H1 (cell line): ENCODE measurements at regions not wholly inside any gene's neighbourhood (a gene's known extent, or its start where the extent isn't known, plus 50 kb on each side); places are given as distances from the start of the nearest gene placed in this dataset.

ENCODE experiments used
- CTCF ChIA-PET: fragments of 300-600 bp; sonication (Branson Sonifier 250); formaldehyde crosslinking; loops from one replicate; lab custom pipeline; 2021; ENCODE audit not compliant: partially characterized antibody; lab: Charles Lee
- POLR2A ChIA-PET: fragments of 300-600 bp; sonication (Branson Sonifier 250); formaldehyde crosslinking; loops from one replicate; lab custom pipeline; 2021; ENCODE audit warnings: inconsistent platforms; ENCODE audit not compliant: partially characterized antibody; lab: Charles Lee
- DNase-seq, 2 experiments: peaks; one replicate each; pipeline versions ENCODE4 v3.0.0 to v3.0.0-alpha.2; 2010 to 2022; ENCODE audit warnings: low spot score in 2 of 2, low read depth in 1 of 2, mixed read lengths in 1 of 2
- FAIRE-seq: peaks from 2 replicates; lab custom pipeline; 2011; peaks lifted over from hg19 to GRCh38; lab: Jason Lieb, UNC
- H2AFZ ChIP-seq: 2 replicates; pipeline ENCODE4 v1.8.1; 2012; ENCODE audit warnings: low read length, inconsistent platforms
- H2AK5ac ChIP-seq: 2 replicates; pipeline ENCODE4 v1.6.1; 2013; ENCODE audit warnings: low read depth, low read length
- H2BK120ac ChIP-seq: replicated peaks from 2 replicates; pipeline ENCODE3; 2013; ENCODE audit warnings: low read depth, low read length, inconsistent platforms
- H2BK12ac ChIP-seq: 2 replicates; pipeline ENCODE4 v1.6.1; 2013; ENCODE audit warnings: low read depth, low read length
- H2BK15ac ChIP-seq: 2 replicates; pipeline ENCODE4 v1.6.1; 2013; ENCODE audit warnings: low read length
- H2BK20ac ChIP-seq: 2 replicates; pipeline ENCODE4 v1.6.1; 2013; ENCODE audit warnings: low read length
- H2BK5ac ChIP-seq: 2 replicates; pipeline ENCODE4 v1.6.1; 2013; ENCODE audit warnings: low read depth, low read length
- H3K14ac ChIP-seq: 2 replicates; pipeline ENCODE4 v1.6.1; 2013; ENCODE audit warnings: inconsistent platforms; ENCODE audit not compliant: insufficient read length
- H3K18ac ChIP-seq: 2 replicates; pipeline ENCODE4 v1.6.1; 2013; ENCODE audit warnings: low read length; ENCODE audit errors: extremely low read depth
- H3K23ac ChIP-seq: 2 replicates; pipeline ENCODE4 v1.6.1; 2013; ENCODE audit warnings: inconsistent platforms; ENCODE audit not compliant: insufficient read length
- H3K23me2 ChIP-seq: 2 replicates; pipeline ENCODE4 v1.6.1; 2013; ENCODE audit warnings: low read depth, low read length
- H3K27ac ChIP-seq: 2 replicates; pipeline ENCODE4 v1.6.1; 2011; ENCODE audit warnings: low read depth, low read length, inconsistent platforms
- H3K27me3 ChIP-seq, 4 experiments: replicated peaks in 1 of 4; 1 replicate in 1 of 4; 2 replicates in 3 of 4; pipeline versions ENCODE4 v1.6.1 to v1.8.1; 2011 to 2013; ENCODE audit warnings: low read length in 3 of 4, mild to moderate bottlenecking in 3 of 4, inconsistent platforms in 2 of 4, mixed read lengths in 2 of 4, moderate library complexity in 1 of 4; ENCODE audit not compliant: control insufficient read depth in 3 of 4, insufficient read depth in 3 of 4; ENCODE audit errors: extremely low read depth in 1 of 4
- H3K36me3 ChIP-seq, 4 experiments: 2 replicates each; pipeline versions ENCODE4 v1.6.1 to v1.8.1; 2011 to 2013; ENCODE audit warnings: mild to moderate bottlenecking in 4 of 4, low read length in 3 of 4, moderate library complexity in 2 of 4, control low read depth in 1 of 4, inconsistent platforms in 1 of 4; ENCODE audit not compliant: insufficient read depth in 4 of 4, control insufficient read depth in 2 of 4
- H3K4ac ChIP-seq: replicated peaks from 2 replicates; pipeline ENCODE3; 2013; ENCODE audit warnings: low read length, low read depth, mixed read lengths, inconsistent platforms; ENCODE audit not compliant: insufficient read length
- H3K4me1 ChIP-seq, 4 experiments: replicated peaks in 1 of 4; 1 replicate in 1 of 4; 2 replicates in 3 of 4; pipeline versions ENCODE4 v1.6.1 to v1.8.1; 2011 to 2013; ENCODE audit warnings: low read length in 3 of 4, inconsistent platforms in 2 of 4, mixed read lengths in 1 of 4; ENCODE audit not compliant: insufficient read depth in 4 of 4, control insufficient read depth in 3 of 4
- H3K4me2 ChIP-seq, 2 experiments: 2 replicates each; pipeline versions ENCODE4 v1.6.1 to v1.8.1; 2011 to 2013; ENCODE audit warnings: low read depth in 2 of 2, low read length in 2 of 2, control low read depth in 1 of 2, inconsistent platforms in 1 of 2, mild to moderate bottlenecking in 1 of 2; ENCODE audit not compliant: insufficient read depth in 1 of 2
- H3K4me3 ChIP-seq, 4 experiments: fragments of 200-600, 300-600 bp in 1 of 4; sonication (generic), shearing (Covaris generic), sonication (Bioruptor Twin) in 1 of 4; 2 replicates each; pipeline versions ENCODE4 v1.5.1 to v1.8.1; 2011 to 2016; ENCODE audit warnings: low read length in 4 of 4, low read depth in 3 of 4, control low read depth in 2 of 4, inconsistent platforms in 2 of 4, mild to moderate bottlenecking in 2 of 4, mixed read lengths in 1 of 4, moderate library complexity in 1 of 4; ENCODE audit not compliant: insufficient read depth in 2 of 4; ENCODE audit errors: extremely low read depth in 1 of 4
- H3K56ac ChIP-seq: replicated peaks from 2 replicates; pipeline ENCODE3; 2013; ENCODE audit warnings: low read depth, mild to moderate bottlenecking, mixed read lengths, low read length, inconsistent platforms; ENCODE audit not compliant: insufficient read length
- H3K79me1 ChIP-seq: 2 replicates; pipeline ENCODE4 v1.6.1; 2013; ENCODE audit warnings: low read depth, low read length, control low read depth
- H3K79me2 ChIP-seq, 2 experiments: 2 replicates each; pipeline versions ENCODE4 v1.6.1 to v1.8.1; 2012 to 2013; ENCODE audit warnings: low read length in 2 of 2, mild to moderate bottlenecking in 2 of 2, inconsistent platforms in 1 of 2; ENCODE audit not compliant: insufficient read depth in 2 of 2, control insufficient read depth in 1 of 2
- H3K9ac ChIP-seq, 4 experiments: replicated peaks in 1 of 4; 1 replicate in 1 of 4; 2 replicates in 3 of 4; pipeline versions ENCODE4 v1.6.1 to v1.8.1; 2011 to 2013; ENCODE audit warnings: low read depth in 3 of 4, low read length in 3 of 4, control low read depth in 2 of 4, mild to moderate bottlenecking in 2 of 4, moderate library complexity in 2 of 4, inconsistent platforms in 1 of 4; ENCODE audit errors: extremely low read depth in 1 of 4
- H3K9me3 ChIP-seq, 2 experiments: 2 replicates each; pipeline versions ENCODE4 v1.6.1 to v1.8.1; 2012 to 2013; ENCODE audit warnings: mild to moderate bottlenecking in 2 of 2, moderate library complexity in 2 of 2, control low read depth in 1 of 2, inconsistent platforms in 1 of 2, low read depth in 1 of 2, low read length in 1 of 2, mixed read lengths in 1 of 2; ENCODE audit not compliant: insufficient read depth in 2 of 2
- H4K20me1 ChIP-seq, 2 experiments: replicated peaks in 1 of 2; 2 replicates each; pipeline versions ENCODE3 to v1.8.1; 2011 to 2013; ENCODE audit warnings: inconsistent platforms in 2 of 2, low read length in 2 of 2, mild to moderate bottlenecking in 1 of 2; ENCODE audit not compliant: insufficient read depth in 2 of 2, control insufficient read depth in 1 of 2
- H4K5ac ChIP-seq: 2 replicates; pipeline ENCODE4 v1.6.1; 2013; ENCODE audit warnings: low read length, low read depth, mixed read lengths, inconsistent platforms; ENCODE audit not compliant: insufficient read length
- H4K8ac ChIP-seq: 2 replicates; pipeline ENCODE4 v1.8.0; 2013; ENCODE audit warnings: mild to moderate bottlenecking, moderate library complexity, low read length, inconsistent platforms; ENCODE audit not compliant: insufficient read depth; ENCODE audit errors: extremely low read depth
- H4K91ac ChIP-seq: replicated peaks from 2 replicates; pipeline ENCODE3; 2013; ENCODE audit warnings: low read length, mixed read lengths, inconsistent platforms; ENCODE audit not compliant: insufficient read length
- BCL11A ChIP-seq, 2 experiments: IDR thresholded peaks; one replicate each; pipeline ENCODE4 v1.6.1; 2011; ENCODE audit warnings: low read depth in 2 of 2, low read length in 2 of 2, mild to moderate bottlenecking in 2 of 2
- CBX8 ChIP-seq: fragments of 300-800, 300-1000 bp; sonication (generic); IDR thresholded peaks from 2 replicates; pipeline ENCODE4 v1.7.1; 2016; ENCODE audit warnings: low read depth, low read length, borderline replicate concordance
- E2F6 ChIP-seq: IDR thresholded peaks from 2 replicates; pipeline ENCODE4 v1.6.1; 2012; ENCODE audit warnings: inconsistent platforms
- MAFK ChIP-seq: IDR thresholded peaks from 2 replicates; pipeline ENCODE4 v1.6.1; 2012; ENCODE audit warnings: low read depth, mild to moderate bottlenecking, improper control_type of control experiment, low read length
- POLR2AphosphoS5 ChIP-seq: IDR thresholded peaks from 2 replicates; pipeline ENCODE4 v1.6.1; 2011; ENCODE audit warnings: low read depth, low read length
- WGBS, 2 experiments: shearing (Covaris generic) in 1 of 2; methylation state at CpG; one replicate each; pipeline versions ENCODE4 v1.1.6 to v1.1.7; 2013 to 2015; ENCODE audit warnings: low lambda C conversion rate in 2 of 2, mixed read lengths in 2 of 2, inconsistent platforms in 1 of 2, low coverage in 1 of 2, missing lambda C conversion rate in 1 of 2; ENCODE audit not compliant: insufficient replicate concordance in 2 of 2, insufficient coverage in 1 of 2, insufficient read length in 1 of 2; ENCODE audit errors: extremely low coverage in 1 of 2, missing lambda C conversion rate in 1 of 2; 5-methylcytosine and 5-hydroxymethylcytosine counted together

- H3K56ac ChIP-seq = no peak overlapping the region
- H3K4me3 ChIP-seq = no peak overlapping the region
- no peak overlapping the region for H4K91ac ChIP-seq
- ChIA-PET POLR2A (no interaction called here), CTCF (no interaction called here)
- no peaks in the 10 kb centered on the region for H3K9me3 ChIP-seq
- no peak overlapping the region for H3K14ac ChIP-seq
- no peak overlapping the region for H3K9ac ChIP-seq
- no peak overlapping the region for H2AK5ac ChIP-seq
- FAIRE-seq = no peak
- no peak for DNase-seq
- H4K5ac ChIP-seq = no peak overlapping the region
- 88% methylated on average over 6 of the region's 6 CpGs; no CpG with 5 or more reads in 1 of the 2 experiments for WGBS, 2 experiments
- no peaks in the 10 kb centered on the region for H3K27me3 ChIP-seq
- H3K23me2 ChIP-seq = no peaks in the 10 kb centered on the region
- no peak overlapping the region for H2BK5ac ChIP-seq
- H2BK15ac ChIP-seq = no peak overlapping the region
- H3K36me3 ChIP-seq = no peaks in the 10 kb centered on the region
- H2BK120ac ChIP-seq = no peak overlapping the region
- H2BK12ac ChIP-seq = no peak overlapping the region
- no peak overlapping the region for H3K4ac ChIP-seq
- H3K4me1 ChIP-seq = no peaks in the 10 kb centered on the region
- H3K23ac ChIP-seq = no peak overlapping the region
- no peaks in the 10 kb centered on the region for H3K79me2 ChIP-seq
- no peak overlapping the region for H3K27ac ChIP-seq
- H3K18ac ChIP-seq = no peak overlapping the region
- no peak overlapping the region for H2AFZ ChIP-seq
- no peaks in the 10 kb centered on the region for H4K20me1 ChIP-seq
- H4K8ac ChIP-seq = no peak overlapping the region
- H3K79me1 ChIP-seq = no peaks in the 10 kb centered on the region
- no peak overlapping the region for H3K4me2 ChIP-seq
- H2BK20ac ChIP-seq = no peak overlapping the region
- TF ChIP-seq BCL11A (IDR thresholded peaks at IDR 0.05; ENCODE audit: low read depth in 2 of 2, low read length in 2 of 2) = no peak
- no peak for TF ChIP-seq POLR2AphosphoS5
- no peak for TF ChIP-seq CBX8
- TF ChIP-seq MAFK = no peak
- TF ChIP-seq E2F6 = no peak
These were observed 186.2 kb downstream of the RAMP3 start for GRCh38 chr7:45343746-45344145.
